LNCAP (cell line): ENCODE measurements at regions not wholly inside any gene's neighbourhood (a gene's known extent, or its start where the extent isn't known, plus 50 kb on each side); places are given as distances from the start of the nearest gene placed in this dataset.

ENCODE experiments used
- CTCF ChIP-seq: fragments of 450-650 bp; IDR thresholded peaks from 2 replicates; pipeline ENCODE4 v1.5.1; 2017; ENCODE audit warnings: mild to moderate bottlenecking

DNA sequence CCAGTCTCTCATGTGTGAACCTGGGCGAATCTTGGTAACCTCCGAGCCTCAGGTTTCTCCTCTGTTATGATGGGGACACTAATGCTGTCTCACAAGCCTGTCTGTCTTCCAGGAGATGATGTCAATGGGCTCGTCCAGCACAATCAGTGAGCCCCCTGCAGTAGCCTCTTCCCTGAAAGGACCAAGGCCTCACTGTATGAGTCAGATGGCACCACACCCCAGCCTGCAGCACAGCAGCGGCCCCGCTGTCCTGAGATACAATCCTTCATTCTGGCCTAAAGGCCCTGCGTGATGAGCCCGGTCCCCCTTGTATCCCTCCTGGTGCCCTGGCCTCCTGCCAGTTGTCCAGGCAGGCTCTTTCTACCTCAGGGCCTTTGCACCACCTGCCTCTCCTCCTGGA lies 234.4 kb downstream of the IRF8 start:
- no peak for TF ChIP-seq CTCF

DNA sequence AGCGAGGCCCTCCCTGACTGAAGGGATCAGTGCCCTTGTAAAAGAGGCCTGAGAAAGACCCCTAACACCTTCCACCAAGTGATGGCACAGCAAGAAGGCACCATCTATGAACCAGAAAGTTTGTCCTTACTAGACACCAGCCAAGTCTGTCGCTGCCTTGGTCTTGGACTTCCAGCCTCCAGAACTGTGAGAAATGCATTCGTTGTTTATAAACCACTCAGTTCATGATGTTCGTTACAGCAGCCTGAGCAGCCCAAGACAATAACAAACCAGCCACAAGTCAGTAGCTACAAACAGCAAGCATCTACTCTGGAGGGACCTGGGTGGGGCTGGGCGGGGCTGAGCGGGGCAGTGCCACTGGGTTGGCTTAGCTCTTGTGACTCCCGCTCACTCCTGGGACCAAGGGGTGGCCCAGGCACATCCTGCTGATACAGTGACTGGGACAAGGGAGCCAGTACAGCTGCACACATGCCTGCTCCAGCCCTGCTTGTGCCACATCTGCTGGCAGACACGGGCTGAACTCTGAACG lies 234.9 kb downstream of the IRF8 start:
- TF ChIP-seq CTCF = no peak

DNA sequence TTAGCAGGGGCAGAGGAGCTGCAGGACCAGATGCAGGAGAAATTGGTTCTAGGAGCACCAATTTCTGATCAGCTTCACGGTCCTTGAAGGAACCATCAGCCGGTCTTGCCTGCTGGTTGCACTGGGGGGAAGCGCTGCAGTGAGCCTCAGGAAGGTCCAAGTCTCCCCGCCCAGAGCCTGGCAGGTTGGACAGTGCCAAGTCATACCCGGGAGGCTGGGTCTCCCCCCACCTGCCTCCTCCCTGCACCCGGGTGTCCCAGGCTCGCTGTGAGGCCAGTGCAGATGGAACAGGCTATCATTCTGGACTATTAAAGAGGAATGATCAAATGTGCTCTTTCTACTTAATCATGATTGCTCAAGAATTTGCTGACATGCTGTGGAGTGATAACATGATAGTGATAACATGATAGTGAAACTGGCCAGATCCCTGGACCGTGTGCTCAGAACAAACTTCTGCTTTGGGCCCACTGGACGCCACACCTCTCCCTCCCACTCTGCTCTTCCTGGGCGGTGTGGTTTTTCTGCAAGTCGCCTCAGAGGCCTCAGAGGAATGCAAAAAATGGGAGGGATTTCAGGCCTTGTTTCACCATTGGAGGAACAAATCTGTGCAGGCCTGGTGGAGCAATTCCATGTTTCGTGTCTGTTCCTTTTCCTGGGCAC lies 236.0 kb downstream of the IRF8 start:
- no peak for TF ChIP-seq CTCF

DNA sequence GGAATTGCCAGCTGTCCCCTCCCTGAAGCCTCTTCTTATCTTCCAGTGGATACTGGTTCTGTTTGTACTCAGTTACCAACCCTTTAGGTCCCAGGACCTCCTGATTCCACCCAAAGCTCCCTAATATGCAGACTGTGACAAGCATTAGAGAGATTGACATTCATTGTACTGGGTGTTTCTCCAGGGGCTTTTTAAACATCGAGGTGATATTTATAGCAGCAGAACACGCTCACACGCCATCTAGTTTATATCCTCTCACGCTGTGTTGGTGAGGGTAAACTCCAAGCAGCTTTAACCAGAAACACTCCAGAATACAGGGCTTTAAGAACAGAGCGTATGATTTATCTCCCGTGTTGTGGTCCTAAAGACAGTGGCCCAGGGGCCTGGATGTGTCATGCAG lies 238.4 kb downstream of the IRF8 start:
- no peak for TF ChIP-seq CTCF

GRCh38 chr16:86138121-86139085 lies 239.4 kb downstream of the IRF8 start:
- TF ChIP-seq CTCF = no peak

- TF ChIP-seq CTCF = no peak
Measured at GRCh38 chr16:86142801-86143236, 243.9 kb downstream of the IRF8 start.

- TF ChIP-seq CTCF = no peak
Measured at GRCh38 chr16:86143666-86144065, 244.7 kb downstream of the IRF8 start.
